Upper lobe of left lung (tissue), 6 donors: ENCODE measurements at regions not wholly inside any gene's neighbourhood (a gene's known extent, or its start where the extent isn't known, plus 50 kb on each side); places are given as distances from the start of the nearest gene placed in this dataset.

Experiments used
- ATAC-seq, 2 donors: fragments of 200-7000 bp; cut with Tn5 transposase; one replicate each; pipeline ENCODE4 v1.9.1; 2022; ENCODE audit warnings: mild to moderate bottlenecking in 2 of 2, moderate library complexity in 2 of 2; ENCODE audit not compliant: low FRiP score in 2 of 2
- DNase-seq, 2 donors: peaks; one replicate each; pipeline ENCODE4 v3.0.0-alpha.2; 2019 to 2020
- H3K27ac ChIP-seq, 4 donors: fragments of 200-600 bp; sonication (generic); one replicate each; pipeline ENCODE4 v1.5.1; 2016 to 2019
- H3K27me3 ChIP-seq, 4 donors: fragments of 200-600 bp; sonication (generic); one replicate each; pipeline ENCODE4 v1.5.1; 2017 to 2019
- H3K36me3 ChIP-seq, 4 donors: fragments of 200-600 bp; sonication (generic); one replicate each; pipeline ENCODE4 v1.5.1; 2016 to 2019
- H3K4me1 ChIP-seq, 4 donors: fragments of 200-600 bp; sonication (generic); one replicate each; pipeline ENCODE4 v1.5.1; 2018 to 2019
- H3K4me3 ChIP-seq, 4 donors: fragments of 200-600 bp; sonication (generic); one replicate each; pipeline ENCODE4 v1.5.1; 2017 to 2019; ENCODE audit warnings: mild to moderate bottlenecking in 2 of 4, moderate library complexity in 1 of 4
- H3K9me3 ChIP-seq, 4 donors: fragments of 200-600 bp; sonication (generic); one replicate each; pipeline ENCODE4 v1.5.1; 2018 to 2019
- EP300 ChIP-seq, 4 donors: sonication (generic); formaldehyde crosslinking; IDR thresholded peaks; one replicate each; pipeline ENCODE4 v1.5.1; 2017; ENCODE audit warnings: antibody characterized with exemption in 4 of 4, control low read depth in 2 of 4
- POLR2A ChIP-seq, 4 donors: fragments of 450-650 bp; IDR thresholded peaks; one replicate each; pipeline ENCODE4 v1.5.1; 2016 to 2017; ENCODE audit warnings: antibody characterized with exemption in 4 of 4, mild to moderate bottlenecking in 2 of 4
- POLR2AphosphoS5 ChIP-seq, 2 donors: sonication (generic); formaldehyde crosslinking; IDR thresholded peaks; one replicate each; pipeline ENCODE4 v1.5.1; 2017; ENCODE audit warnings: antibody characterized with exemption in 2 of 2
- WGBS, 2 donors: methylation state at CpG; one replicate each; pipeline ENCODE4 v1.1.5; 2017 to 2018; 5-methylcytosine and 5-hydroxymethylcytosine counted together
- TF ChIP-seq, protein P1 (sequence below), 6 experiments: fragments of 450-650 bp in 4 of 6; fragments of 200-600 bp in 2 of 6; sonication (generic) in 2 of 6; IDR thresholded peaks; one replicate each; pipeline ENCODE4 v1.5.1; 2016 to 2019; ENCODE audit warnings: antibody characterized with exemption in 6 of 6
- donor health status: DM: no; HTN: no; CAD: no; lungs with moderate emphysema.
- donor health status: DM: no; HTN: yes; CAD: no; lungs with severe emphysema.

DNA sequence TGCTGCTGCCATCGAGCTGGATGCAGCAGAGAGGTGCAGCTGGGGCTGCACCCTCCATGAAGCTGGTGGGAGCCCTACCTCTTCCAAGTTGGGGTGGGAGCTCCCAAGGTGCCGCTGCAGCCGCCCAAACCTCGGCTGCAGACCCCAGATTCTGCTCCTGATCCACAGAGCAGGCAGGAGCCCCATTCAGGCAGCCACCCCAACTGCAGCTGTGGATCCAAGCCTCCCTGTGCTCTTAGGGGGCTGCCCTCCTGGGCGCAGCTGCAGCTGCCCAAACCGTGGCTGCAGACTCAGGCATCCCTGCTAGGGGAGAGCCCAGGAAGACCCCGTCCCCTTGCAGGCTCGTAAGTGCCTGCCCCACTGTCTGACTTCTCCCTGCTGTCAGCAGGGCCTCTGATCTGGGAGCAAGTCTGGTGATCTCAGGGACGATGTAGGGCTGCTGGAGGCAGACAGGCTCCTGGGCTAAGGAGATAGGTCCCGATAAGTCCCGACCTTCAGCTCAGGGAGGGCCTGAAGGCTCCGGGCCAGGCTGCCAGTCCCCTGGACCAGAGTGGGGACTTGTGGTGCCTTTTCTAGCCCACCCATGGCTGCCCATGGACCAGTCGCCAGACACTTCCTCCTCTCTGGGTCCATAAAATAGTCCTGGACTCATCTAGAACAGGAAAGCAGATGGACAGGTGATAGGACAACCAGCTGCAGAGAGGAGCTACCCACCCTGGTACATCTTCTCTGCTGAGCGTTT is 767.1 kb upstream of the CDH7 start:
- Histone ChIP-seq H3K4me1 (no peaks in the 10 kb centered on the region), H3K36me3 (no peaks in the 10 kb centered on the region), H3K9me3 (no peaks in the 10 kb centered on the region), H3K4me3 (no peak overlapping the region), H3K27me3 (no peaks in the 10 kb centered on the region), H3K27ac (no peak overlapping the region)
- WGBS, 2 donors, result 85 to 94% methylated on average over 8 to 11 of the region's 14 CpGs
- TF ChIP-seq EP300 (IDR thresholded peaks at IDR 0.05), result no peak
- TF ChIP-seq POLR2AphosphoS5 (IDR thresholded peaks at IDR 0.05), result no peak
- ATAC-seq, result peak in 1 of 2 donors; percentile 30
- DNase-seq, result peak in 1 of 2 donors; percentile 49

DNA sequence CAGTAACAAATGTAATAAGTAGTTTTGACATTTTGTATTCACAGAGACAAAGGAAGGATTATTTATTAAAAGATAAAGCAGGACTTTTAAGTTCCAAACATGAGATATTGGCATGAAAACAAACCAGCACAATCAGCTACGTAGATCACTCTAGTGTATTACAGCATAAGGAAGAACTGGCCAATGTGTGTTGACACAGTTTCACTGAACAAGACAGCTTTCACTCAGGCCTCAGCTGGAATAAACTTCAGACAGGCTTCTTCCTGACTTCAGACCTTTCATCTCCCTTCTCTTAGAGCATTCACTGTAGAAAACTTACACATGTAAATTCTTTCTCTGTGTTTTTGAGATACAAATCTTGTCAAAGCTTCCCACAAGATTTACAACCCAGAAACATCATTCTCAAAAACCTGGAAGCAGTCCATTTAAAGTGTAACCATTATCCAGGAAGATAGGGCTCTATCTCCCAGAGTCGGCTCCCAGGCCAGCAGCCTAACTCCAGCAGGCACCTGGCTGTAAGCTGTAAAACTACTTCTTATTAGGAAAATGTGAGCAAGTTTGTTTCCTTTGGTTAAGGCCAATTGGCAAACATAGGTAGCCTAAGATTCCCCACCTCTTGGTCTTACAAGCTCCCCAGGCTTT is 768.3 kb upstream of the CDH7 start:
- ATAC-seq, result peak in 1 of 2 donors; percentile 35

DNA sequence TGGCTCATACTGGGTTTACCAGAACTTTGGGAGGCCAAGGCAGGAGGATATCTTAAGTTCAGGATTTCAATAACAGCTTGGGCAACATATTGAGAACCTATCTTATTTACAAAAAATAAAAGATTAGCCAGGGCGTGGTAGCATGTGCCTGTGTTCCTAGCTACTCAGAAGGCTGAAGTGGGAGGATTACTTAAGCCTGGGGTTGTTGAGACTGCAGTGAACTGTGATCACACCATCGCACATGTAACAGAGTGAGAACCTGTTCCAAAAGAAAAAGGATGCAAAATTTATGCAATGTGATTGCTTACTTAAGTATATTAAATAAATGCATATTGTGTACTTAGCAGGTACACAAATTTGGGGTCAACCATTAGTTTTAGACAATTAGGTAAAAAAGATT is 768.9 kb upstream of the CDH7 start:
- H3K9me3 ChIP-seq, result no peaks in the 10 kb centered on the region
- TF ChIP-seq EP300 (IDR thresholded peaks at IDR 0.05), result no peak
- TF ChIP-seq, protein P1, sequence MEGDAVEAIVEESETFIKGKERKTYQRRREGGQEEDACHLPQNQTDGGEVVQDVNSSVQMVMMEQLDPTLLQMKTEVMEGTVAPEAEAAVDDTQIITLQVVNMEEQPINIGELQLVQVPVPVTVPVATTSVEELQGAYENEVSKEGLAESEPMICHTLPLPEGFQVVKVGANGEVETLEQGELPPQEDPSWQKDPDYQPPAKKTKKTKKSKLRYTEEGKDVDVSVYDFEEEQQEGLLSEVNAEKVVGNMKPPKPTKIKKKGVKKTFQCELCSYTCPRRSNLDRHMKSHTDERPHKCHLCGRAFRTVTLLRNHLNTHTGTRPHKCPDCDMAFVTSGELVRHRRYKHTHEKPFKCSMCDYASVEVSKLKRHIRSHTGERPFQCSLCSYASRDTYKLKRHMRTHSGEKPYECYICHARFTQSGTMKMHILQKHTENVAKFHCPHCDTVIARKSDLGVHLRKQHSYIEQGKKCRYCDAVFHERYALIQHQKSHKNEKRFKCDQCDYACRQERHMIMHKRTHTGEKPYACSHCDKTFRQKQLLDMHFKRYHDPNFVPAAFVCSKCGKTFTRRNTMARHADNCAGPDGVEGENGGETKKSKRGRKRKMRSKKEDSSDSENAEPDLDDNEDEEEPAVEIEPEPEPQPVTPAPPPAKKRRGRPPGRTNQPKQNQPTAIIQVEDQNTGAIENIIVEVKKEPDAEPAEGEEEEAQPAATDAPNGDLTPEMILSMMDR (IDR thresholded peaks at IDR 0.05), result no peak
- TF ChIP-seq POLR2AphosphoS5 (IDR thresholded peaks at IDR 0.05), result no peak
- no peak for TF ChIP-seq POLR2A (IDR thresholded peaks at IDR 0.05)
- H3K27me3 ChIP-seq, result no peaks in the 10 kb centered on the region
- no peak overlapping the region for H3K27ac ChIP-seq
- no peak overlapping the region for H3K4me3 ChIP-seq
- H3K4me1 ChIP-seq, result no peaks in the 10 kb centered on the region
- ATAC-seq (no peak), DNase-seq (no peak)
- 51 to 65% methylated on average over 2 of the region's 2 CpGs for WGBS, 2 donors
- H3K36me3 ChIP-seq, result no peaks in the 10 kb centered on the region

More for the DNA sequence above, 768.3 kb upstream of the CDH7 start:
- Histone ChIP-seq H3K27ac (no peak overlapping the region), H3K4me3 (no peak overlapping the region), H3K27me3 (no peaks in the 10 kb centered on the region), H3K4me1 (no peaks in the 10 kb centered on the region), H3K36me3 (no peaks in the 10 kb centered on the region), H3K9me3 (no peaks in the 10 kb centered on the region)
- TF ChIP-seq POLR2A (IDR thresholded peaks at IDR 0.05) (no peak), POLR2AphosphoS5 (IDR thresholded peaks at IDR 0.05) (no peak), EP300 (IDR thresholded peaks at IDR 0.05) (no peak)
- TF ChIP-seq, protein P1 (IDR thresholded peaks at IDR 0.05), result no peak
- DNase-seq, result no peak
- WGBS, 2 donors, result 47 to 51% methylated on average over 2 of the region's 2 CpGs

DNA sequence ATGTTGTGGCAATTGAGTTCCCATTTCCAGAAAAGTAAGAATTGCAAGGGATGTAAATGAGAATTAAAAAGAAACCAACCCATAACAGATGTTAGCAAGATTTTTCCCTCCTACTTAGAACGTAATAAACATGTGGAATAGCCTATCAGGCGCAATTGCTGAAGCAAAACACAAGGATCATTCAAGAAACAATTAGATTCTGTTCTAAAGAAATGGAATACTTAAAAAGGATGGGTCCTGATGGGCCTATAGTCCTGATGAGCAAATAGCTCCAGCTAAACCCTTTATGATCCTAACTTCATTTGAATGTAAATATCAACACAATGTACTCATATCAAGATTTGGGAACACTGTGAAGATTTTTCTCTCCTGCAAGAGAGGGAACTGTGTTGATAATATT is 771.0 kb upstream of the CDH7 start:
- Histone ChIP-seq H3K36me3 (no peaks in the 10 kb centered on the region), H3K4me1 (no peaks in the 10 kb centered on the region), H3K9me3 (no peaks in the 10 kb centered on the region), H3K27ac (no peak overlapping the region), H3K4me3 (no peak overlapping the region), H3K27me3 (no peaks in the 10 kb centered on the region)
- TF ChIP-seq, protein P1 (IDR thresholded peaks at IDR 0.05), result no peak
- TF ChIP-seq POLR2AphosphoS5 (IDR thresholded peaks at IDR 0.05) (no peak), EP300 (IDR thresholded peaks at IDR 0.05) (no peak), POLR2A (IDR thresholded peaks at IDR 0.05) (no peak)
- 80 to 90% methylated on average over 2 of the region's 2 CpGs for WGBS, 2 donors
- ATAC-seq (no peak), DNase-seq (no peak)

DNA sequence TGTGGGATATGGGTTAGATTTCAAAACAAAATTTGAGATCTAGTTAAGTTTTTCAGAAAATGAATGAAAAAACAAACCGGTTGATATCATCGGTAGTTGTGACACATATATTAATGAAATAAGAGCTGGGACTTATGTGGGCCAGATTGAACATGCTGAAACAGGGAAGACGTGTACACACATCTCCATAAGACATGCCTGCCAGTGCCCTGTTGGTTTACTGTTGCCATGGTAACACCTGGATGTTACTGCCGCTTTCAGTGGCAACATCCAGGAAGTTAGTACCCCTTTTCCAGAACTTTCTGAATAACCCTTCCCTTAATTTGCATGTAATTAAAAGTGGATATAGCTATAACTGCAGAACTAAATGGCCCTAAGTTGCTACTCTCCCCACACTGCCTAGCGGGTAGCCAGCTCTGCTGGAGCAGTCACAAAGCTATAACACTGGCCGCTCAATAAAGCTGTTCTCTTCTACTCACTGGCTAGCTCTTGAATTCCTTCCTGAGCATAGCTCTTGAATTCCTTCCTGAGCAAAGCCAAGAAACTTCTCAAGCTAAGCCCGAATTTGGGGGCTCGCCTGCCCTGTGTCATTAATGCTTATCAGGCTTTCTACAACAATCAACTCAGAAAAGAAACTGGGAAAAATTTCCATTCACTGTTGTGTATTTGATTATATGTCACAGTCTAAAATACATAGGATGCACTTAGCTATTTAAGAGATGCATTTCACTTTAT is 776.3 kb upstream of the CDH7 start:
- WGBS, 2 donors, result 78 to 89% methylated on average over 8 of the region's 8 CpGs
- ATAC-seq, result no peak
- Histone ChIP-seq H3K4me3 (no peak overlapping the region), H3K36me3 (no peaks in the 10 kb centered on the region), H3K27me3 (no peaks in the 10 kb centered on the region), H3K4me1 (no peaks in the 10 kb centered on the region), H3K9me3 (no peaks in the 10 kb centered on the region), H3K27ac (no peak overlapping the region)
- TF ChIP-seq POLR2A (IDR thresholded peaks at IDR 0.05) (no peak), EP300 (IDR thresholded peaks at IDR 0.05) (no peak), POLR2AphosphoS5 (IDR thresholded peaks at IDR 0.05) (no peak)
- TF ChIP-seq, protein P1 (IDR thresholded peaks at IDR 0.05), result no peak
- no peak for DNase-seq
